SIG-M5 treated with dmso at 0.1 percent for 504 hours (cell line): ENCODE measurements at regions not wholly inside any gene's neighbourhood (a gene's known extent, or its start where the extent isn't known, plus 50 kb on each side); places are given as distances from the start of the nearest gene placed in this dataset.

Source experiments
- DNase-seq: peaks from one replicate; lab custom pipeline; 2025; ENCODE audit not compliant: unreplicated experiment; lab: John Stamatoyannopoulos, UW

DNA sequence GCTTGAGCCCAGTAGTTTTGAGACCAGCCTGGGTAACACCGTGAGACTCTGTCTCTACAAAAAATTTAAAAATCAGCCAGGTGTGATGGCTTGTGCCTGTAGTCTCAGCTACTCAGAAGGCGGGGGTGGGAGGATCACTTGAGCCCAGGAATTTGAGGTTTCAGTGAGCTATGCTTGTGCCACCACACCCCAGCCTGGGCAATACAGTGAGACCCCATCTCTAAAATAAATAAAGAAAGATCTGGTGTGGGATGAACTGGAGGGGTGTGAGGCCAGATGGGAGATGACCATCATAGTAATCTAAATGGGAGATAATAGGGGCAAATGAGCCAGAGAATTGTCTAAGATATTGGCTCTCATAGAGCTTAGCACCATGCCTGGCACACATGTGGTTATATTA lies 60.1 kb upstream of the TRABD2B start:
- no peak for DNase-seq

DNA sequence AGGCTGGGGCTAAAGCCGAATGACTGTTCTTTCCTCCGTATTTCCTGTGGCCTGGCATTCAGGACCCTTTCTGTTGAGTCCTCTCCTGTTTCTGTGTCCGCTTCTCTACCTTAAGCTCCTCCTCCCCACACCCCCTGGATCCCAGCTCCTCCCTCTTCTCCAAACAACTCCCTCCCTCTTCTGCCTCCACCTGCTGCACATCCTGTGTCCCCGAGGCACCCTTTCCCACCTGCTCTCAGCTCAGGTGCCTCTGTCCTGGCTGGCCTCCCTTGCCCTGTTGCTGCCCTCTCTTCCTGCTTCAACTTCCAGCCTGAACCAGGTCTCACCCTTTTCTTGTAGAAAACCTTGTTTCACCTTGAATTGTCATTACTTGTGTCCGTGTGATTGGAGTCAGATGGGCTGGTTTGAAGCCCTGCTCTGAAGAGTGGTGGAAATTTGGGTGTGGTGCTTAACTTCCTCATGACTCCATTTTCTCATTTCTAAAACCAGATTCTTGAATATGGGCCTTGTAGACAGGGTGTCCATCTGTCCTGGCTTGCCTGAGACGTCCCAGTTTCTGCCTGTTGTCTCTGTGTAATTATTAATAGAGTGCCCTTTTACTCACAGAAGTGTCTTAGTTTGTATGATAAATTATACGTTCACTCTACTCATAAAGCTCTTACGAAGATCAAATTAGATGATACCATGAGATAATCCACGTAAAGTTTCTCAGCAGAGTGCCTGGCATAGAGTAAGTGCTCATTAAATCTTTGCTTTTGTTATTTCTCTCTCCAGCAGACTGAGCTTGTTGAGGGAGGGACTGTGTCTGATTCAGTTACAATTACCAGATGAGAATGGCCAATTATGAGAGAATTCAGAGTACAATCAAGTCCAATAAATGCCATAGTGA lies 58.9 kb upstream of the TRABD2B start:
- no peak for DNase-seq

DNA sequence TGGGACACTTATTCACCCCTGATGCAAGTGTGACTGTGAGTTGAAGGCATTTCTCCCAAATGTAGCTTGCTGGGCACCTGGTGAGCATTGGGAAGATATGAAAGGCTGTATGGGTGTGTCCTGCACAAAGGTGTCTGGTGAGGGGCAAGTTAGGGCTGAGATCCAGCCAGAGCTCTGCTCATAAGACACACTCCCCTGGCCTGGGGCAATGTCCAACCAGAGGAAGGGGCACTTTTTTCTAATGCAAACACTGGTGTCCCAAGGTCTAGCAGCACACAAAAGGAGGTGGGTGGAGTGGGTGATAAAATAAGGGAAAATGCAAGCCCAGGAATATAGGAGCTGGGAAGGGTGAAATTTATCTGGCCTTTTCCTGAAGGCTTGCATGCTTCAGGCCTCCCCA lies 57.0 kb upstream of the TRABD2B start:
- DNase-seq: no peak

GRCh38 chr1:48052923-48053291 lies 55.7 kb upstream of the TRABD2B start:
- no peak for DNase-seq

DNA sequence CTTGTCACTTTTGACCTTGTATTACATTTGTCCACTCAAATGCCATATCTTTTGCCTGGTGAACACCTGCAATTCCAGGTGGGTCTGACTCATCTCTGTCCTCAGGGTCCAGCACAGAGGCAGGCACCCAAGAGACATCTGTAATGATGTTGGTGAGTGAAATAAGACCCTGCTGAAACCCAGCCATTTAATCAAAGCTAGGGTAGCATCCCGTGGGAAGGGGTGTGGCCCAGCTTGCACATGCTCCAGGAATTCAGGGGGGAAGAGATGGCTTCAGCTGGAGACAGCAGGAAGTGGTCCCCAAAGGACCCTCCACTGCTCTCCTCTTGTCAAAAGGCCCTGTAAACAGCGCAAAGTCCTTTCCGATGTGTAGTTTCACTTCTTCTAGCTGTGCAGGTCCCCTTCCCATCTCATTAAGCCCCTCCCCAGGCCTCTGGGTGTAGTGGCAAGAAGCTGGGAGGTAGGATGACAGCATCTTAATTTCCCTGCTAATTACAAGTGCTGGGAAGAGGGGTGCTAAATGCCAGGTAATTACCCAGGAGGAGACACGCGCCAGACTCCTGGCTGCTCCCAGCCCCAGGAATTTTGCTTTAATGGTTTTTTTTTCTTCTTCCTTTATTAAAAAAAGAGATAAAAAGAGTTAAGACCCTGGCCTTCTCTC lies 54.4 kb upstream of the TRABD2B start:
- no peak for DNase-seq

DNA sequence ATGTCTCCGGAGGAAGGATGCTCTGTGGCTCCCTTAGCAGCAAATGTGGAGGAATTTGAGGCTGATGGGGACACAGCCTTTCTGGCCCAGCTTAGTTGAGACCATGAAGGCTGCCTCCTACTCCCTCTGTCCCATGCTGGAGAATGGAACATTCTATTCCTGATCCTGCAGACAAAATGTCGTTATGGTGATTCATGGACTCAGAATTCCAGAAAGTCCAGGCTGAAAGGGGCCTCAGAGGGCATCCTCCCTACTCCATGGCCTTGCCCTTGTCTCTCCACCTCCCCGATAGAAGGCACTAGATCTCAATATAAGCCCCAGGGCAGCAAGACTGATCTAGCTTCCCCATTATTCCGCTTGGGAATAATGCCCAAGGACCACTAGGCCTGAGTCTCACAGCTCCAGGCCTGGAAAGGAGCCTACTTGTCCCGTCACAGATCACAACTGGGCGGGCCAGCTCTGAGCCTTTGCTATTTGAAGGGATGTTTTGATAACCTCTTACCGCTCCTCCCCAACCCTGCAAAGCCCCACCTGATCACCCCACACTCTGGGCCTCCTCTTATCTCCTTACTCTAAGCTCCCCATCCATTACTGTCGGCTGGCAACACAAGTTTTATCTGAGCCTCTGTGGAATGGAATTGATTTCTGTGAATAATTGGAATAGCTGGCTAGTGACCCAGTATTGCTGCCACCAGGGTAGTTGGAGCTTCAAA lies 52.8 kb upstream of the TRABD2B start:
- DNase-seq: no peak

- DNase-seq: no peak
Observed at GRCh38 chr1:48048980-48049379, 51.8 kb upstream of the TRABD2B start.

DNA sequence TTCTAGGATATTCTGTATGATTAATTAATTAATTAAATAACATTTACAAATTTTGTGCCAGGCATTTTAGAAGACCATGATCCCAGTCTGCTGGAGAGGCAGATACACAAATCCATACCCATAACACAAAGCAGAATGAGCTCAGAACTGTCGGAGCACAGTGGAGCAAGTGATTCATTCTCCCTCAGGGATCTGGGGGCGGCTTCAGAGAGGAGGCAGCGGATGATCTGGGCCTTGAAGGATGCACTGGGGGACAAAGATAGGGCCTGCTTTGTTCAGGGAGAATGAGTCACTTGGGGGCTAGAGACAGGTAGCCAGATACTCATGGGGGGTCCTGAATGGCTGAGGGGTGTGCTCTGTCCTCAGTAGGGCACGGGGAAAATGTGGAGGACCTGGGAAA lies 50.9 kb upstream of the TRABD2B start:
- DNase-seq: no peak

GRCh38 chr1:48047116-48047515 lies 49.9 kb upstream of the TRABD2B start:
- no peak for DNase-seq
